HT1080 (cell line): ENCODE measurements at regions not wholly inside any gene's neighbourhood (a gene's known extent, or its start where the extent isn't known, plus 50 kb on each side); places are given as distances from the start of the nearest gene placed in this dataset.

ENCODE experiments used
- DNase-seq: peaks from one replicate; pipeline ENCODE4 v3.0.0-alpha.2; 2015; ENCODE audit warnings: low read depth

DNA sequence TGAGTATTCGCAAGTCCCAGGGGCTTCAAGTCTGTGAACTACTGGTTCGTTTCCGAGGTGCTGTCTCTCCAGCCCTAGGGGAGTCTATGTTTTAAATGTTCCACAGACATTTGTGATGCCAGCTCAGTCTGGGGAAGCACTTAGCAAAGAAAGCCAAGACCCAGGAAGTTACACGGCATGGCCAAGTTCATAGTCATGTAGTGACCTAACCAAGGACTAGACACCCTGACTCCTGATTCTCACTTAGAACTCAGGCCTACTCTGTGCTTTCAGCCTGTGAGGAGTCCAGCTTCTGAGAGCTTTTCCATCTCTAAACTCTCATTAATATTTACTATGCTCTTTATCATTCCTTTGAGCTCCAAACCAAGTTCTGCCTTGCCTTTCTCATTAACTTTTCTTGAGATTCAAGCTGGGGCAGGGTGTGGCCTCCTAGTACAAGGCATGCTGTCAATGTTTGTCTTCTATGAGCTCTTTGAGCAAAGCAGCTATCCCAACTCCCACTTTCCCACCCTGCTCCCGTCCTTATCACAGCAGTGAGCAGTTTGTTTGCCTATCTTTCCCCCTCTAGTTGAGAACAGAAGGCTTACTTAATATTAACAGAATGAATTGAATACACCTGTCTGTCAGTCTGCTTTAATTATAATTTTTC lies 105.4 kb upstream of the FAM9C start:
- DNase-seq: no peak

DNA sequence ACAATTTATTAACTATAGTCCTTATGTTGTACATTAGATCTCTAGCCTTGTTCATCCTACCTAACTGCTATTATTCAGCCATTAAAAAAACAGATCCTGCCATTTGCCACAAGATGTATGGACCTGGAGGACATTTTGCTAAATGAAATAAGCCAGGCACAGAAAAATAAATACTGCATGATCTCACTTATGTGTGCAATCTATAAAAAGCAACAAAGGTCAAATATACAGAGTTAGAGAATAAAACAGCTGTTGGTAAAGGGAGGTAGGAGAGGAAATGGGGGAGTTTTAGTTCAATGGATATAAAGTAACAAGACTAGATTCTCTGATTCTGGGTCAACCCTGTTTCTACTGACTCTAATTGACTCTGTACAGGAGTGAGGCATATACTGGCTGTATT lies 103.3 kb upstream of the FAM9C start:
- no peak for DNase-seq

GRCh38 chrX:13147147-13147546 lies 102.7 kb upstream of the FAM9C start:
- no peak for DNase-seq

GRCh38 chrX:13144927-13145655 lies 100.7 kb upstream of the FAM9C start:
- DNase-seq: no peak

DNA sequence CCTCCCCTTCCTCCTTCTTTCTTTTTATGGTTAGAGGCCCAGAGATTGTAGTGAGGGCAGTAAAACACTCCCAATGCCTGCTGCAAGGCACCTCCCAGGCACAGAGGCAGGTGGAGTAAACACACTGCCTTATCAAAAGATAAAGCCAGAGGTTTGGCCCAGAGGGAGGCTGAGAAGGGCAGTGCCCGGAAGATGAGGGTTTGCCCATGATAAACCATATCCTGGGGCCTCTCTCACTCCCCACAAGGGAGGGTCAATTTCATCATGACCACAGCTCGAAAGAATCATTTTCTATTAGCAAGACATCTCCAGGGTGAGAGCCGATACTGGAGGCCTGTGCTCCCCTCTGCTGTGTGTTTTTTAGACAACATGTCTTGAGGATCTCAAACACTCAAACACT lies 98.5 kb upstream of the FAM9C start:
- no peak for DNase-seq

- no peak for DNase-seq
Measured at GRCh38 chrX:13140007-13140406, 95.6 kb upstream of the FAM9C start.

GRCh38 chrX:13131396-13132137 lies 87.1 kb upstream of the FAM9C start:
- DNase-seq: peak; percentile 6

DNA sequence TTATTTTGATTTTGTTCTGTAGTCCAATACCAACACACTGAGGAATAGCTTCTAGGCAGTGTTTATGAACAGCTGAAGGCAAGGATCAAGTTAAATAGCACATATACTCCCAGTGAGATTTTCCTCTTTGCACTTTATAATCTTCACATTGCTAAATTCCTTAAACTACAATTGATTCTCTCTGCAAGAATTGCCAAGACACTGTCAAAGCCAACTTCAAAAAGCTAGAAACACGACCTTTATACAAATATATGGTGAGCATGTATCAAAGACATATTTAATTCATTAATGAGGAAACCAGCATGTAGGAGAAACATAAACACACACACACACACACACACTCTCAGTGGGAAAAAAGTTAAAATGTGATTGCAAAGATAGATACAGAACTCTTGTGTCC lies 86.4 kb upstream of the FAM9C start:
- DNase-seq: no peak

DNA sequence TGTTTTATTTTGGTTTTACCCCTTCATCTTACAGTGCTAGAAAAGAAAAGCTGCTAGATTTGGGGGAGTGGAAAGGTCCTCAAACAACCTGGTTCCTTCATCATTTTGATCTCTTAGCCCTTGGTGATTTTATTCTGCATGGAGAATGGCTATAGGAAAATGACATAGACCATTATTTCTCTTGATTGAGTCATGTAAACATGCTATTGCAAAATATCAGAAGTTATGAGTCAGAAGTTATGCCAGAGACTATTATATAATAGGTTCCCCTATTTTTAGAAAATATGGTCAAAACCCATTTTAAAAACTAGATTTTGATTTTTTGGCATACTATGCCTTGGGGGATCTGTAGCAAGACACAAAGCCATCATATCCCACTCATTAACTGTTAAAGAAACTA lies 83.7 kb upstream of the FAM9C start:
- DNase-seq: no peak

GRCh38 chrX:13126775-13127174 lies 82.4 kb upstream of the FAM9C start:
- DNase-seq: no peak

- no peak for DNase-seq
Measured at GRCh38 chrX:13125188-13125587, 80.8 kb upstream of the FAM9C start.

DNA sequence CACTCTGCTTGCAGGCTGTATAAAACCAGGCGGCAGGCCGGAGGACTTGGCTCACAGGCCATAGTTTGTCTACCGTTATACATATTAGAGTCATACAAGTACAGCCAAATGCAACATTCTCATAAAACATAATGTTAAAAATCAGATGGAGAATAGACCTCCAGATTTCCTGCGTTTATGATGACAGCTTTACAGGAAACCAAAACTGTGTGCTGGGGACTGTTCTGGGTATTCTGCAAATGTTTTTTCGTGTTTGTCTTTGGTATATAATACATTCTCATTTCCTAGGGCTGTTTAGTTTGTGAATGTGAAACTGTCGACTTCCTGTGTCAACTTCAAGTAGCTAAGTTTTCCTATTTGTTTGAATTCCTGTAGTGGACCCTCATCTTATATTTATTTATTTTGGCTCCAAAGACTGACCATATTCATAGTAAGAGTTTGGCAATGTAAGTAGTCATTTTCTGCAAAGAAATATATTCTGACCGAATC lies 79.5 kb upstream of the FAM9C start:
- DNase-seq: peak; percentile 36

DNA sequence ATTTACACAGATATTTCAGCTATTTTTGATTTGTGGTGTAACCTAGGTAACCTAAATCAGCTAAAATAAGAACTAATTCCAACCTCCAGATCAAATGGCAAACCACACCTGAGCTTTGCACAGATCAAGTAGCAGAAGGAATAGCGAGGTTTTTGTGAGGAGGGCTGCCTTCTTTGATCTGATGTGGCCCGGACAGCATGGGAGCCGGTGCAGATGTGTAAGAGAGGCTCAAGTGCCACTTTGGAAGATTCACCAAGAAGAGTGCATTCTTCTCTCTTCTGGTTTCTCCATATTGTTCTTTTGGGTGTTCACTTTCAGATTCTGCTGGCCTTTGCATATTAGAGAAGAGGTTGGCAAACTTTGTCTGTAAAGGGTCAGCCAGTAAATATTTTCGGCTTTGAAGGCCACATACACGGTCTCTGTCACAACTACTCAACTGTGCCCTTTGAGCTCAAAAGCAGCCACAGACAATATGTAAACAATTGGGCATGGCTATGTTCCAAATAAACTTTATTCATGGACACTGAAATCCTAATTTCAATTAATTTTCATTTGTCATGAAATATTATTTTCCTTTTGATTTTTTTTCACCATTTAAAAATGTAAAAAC lies 78.9 kb upstream of the FAM9C start:
- no peak for DNase-seq

GRCh38 chrX:13121020-13121555 lies 76.7 kb upstream of the FAM9C start:
- DNase-seq: no peak

GRCh38 chrX:13120017-13120416 lies 75.6 kb upstream of the FAM9C start:
- no peak for DNase-seq

- no peak for DNase-seq
Measured at GRCh38 chrX:13119386-13119785, 75.0 kb upstream of the FAM9C start.

- DNase-seq: no peak
Measured at GRCh38 chrX:13115146-13115855, 70.9 kb upstream of the FAM9C start.

GRCh38 chrX:13112499-13112898 lies 68.1 kb upstream of the FAM9C start:
- DNase-seq: no peak

DNA sequence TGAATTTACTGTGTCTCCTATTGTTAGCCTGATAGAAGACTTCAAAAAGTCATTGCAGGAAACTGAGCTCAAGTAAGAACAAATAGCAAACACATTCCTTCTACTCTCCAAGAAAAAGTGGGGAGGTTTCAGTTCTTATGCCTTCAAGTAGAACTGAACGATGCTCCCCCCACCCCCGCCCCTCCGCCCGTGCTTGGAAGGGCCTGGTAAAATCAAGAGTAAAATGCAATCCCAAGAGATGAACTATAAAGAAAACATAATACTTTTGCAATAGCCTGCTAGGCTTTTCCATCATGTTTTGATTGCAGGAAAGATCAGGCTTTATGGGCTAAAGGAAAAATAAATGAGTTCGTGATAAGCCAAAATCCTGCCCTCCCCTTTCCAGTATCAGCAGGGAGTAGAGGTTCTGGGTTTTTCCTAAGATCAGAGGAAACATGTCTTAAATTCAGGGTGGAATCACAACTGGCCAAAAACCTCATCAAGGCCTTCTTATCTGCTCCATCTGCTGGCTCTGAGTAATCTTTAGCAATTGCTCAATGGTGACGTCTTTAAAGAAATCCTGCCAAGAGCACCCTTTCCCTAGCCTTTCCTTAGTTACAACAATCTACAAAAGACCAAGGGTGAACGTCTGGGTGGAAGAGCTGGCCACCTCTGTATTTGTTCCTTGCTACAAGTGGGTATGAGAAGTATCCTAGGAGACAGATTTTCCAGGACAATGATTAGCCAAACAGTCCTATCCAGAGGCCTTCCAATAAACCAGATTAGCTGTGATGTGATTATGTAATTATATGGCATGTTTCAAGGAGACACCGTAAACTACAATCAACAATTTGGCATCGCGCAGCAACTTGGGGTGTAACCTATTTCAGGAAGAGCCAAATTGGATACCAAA lies 66.3 kb upstream of the FAM9C start:
- DNase-seq: peak; percentile 80

DNA sequence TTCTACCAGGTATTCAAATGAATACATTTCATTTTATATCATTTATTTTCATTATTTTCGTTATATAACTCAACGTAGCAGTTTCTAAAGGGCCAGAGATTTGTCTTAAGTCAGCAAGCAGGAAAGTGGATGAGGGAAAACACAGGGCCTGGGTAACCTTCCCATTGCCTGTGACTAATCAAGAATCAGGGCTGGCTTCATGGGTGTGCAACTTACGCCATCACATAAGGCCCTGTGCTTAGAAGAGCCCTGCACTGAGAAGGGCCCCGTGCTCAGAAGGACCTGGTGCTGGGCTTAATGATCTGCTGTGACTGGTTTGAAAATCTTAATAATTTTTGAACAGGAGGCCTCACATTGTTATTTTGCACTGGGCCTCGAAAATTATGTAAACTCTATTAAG lies 65.4 kb upstream of the FAM9C start:
- DNase-seq: no peak
